HG03342 (cell line): ENCODE measurements at regions not wholly inside any gene's neighbourhood (a gene's known extent, or its start where the extent isn't known, plus 50 kb on each side); places are given as distances from the start of the nearest gene placed in this dataset.

ENCODE experiments used
- ATAC-seq: cut with Tn5 transposase; IDR thresholded peaks from one replicate; pipeline ENCODE4 v1.9.1; 2021; ENCODE audit warnings: mild to moderate bottlenecking, moderate library complexity; ENCODE audit not compliant: unreplicated experiment

GRCh38 chr7:13179775-13180523 is 492.5 kb downstream of the ARL4A start:
- ATAC-seq = no peak

GRCh38 chr7:13181216-13181615 is 493.8 kb downstream of the ARL4A start:
- ATAC-seq = no peak

GRCh38 chr7:13185139-13185538 is 497.7 kb downstream of the ARL4A start:
- no peak for ATAC-seq

DNA sequence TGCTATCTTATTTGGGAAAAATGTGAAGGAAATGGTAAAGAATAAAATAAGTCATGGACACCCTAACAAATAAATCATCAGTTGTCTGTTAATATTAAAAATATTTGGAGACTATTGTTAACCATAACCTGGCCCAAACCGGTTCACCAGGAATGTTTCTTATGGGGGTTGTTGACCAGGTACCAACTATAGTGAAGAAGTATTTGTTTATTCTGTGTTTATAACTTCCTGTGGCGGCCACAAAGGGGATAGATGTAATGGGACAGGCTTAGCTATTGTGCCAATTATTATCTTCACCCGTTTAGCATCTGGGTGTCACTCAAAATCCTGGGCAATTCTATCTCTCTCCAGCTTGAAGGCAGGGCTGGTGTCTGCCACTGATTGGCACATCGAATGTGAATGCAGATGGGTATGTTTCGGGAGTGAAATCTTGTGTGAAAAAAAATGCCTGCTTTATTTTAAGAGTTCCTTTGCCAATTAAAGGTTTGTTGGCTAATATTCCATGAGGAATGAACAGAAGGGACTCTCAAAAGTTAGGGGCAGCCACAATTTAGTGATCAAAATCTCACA is 500.9 kb downstream of the ARL4A start:
- no peak for ATAC-seq

DNA sequence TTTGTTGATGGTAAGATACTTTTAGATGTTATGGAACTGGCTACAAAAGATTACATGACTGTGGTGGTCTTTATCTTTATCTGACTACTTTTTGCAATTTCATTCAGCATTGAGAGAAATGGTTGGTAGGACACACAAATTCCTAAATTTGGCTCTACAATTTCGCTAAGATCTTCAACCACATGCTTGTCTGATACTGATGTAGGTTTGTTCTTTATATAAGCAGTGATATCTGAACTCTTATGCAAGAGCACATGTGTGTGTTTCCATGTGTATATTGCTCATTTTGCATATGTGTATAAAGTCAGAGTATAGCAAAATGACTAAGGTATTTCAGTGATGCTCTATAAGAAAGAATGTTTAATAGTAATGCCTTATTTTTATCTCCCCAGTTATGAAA is 501.5 kb downstream of the ARL4A start:
- no peak for ATAC-seq

- ATAC-seq = no peak
Observed at GRCh38 chr7:13189668-13190067, 502.2 kb downstream of the ARL4A start.

- no peak for ATAC-seq
Observed at GRCh38 chr7:13197501-13197900, 510.1 kb downstream of the ARL4A start.

- no peak for ATAC-seq
Observed at GRCh38 chr7:13198036-13198435, 510.6 kb downstream of the ARL4A start.

GRCh38 chr7:13198727-13199126 is 511.3 kb downstream of the ARL4A start:
- no peak for ATAC-seq

DNA sequence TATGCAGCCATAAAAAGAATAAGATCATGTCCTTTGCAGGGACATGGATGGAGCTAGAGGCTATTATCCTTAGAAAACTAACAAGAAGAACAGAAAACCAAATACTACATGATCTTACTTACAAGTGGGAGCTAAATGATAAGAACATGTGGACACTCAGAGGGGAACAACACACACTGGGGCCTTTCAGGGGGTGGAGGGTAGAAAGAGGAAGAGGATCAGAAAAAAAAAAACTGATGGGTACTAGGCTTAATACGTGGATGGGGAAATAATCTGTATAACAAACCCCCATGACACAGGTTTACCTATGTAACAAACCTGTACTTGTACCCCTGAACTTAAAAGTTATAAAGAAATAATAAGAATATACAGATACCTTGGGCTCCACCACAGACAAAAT is 514.2 kb downstream of the ARL4A start:
- ATAC-seq = no peak

GRCh38 chr7:13217768-13218167 is 530.3 kb downstream of the ARL4A start:
- no peak for ATAC-seq

DNA sequence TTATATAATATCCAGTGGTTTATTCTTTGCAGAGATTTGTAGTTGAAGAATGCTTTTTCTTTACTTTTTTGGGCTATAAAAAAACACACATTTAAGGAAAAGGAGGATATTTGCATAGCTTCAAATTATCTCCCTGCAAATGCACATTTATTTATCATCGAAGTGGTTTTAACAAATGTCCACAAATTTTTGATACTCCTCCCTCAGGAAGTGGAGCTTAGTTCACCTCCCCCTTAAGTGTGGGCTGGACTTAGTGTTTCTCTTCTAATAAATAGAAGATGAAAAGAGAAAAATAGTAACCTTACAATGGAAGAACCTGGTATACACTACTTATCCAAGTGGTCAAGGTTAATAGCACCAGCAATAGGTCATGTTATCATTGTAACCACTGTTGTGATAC is 537.6 kb downstream of the ARL4A start:
- no peak for ATAC-seq

DNA sequence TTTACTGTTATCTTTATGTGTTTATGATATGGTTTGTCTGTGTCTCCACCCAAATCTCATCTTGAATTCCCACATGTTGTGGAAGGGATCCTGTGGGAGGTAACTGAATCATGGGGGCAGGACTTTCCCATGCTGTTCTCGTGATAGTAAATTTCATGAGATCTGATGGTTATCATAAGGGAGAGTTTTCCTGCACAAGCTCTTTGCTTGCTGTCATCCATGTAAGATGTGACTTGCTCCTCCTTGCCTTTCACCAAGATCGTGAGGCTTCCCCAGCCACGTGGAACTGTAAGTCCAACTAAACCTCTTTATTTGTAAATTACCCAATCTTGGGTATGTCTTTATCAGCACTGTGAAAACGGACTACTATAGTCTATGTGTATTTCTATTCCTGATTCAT is 539.0 kb downstream of the ARL4A start:
- no peak for ATAC-seq

- no peak for ATAC-seq
Observed at GRCh38 chr7:13231216-13231615, 543.8 kb downstream of the ARL4A start.

GRCh38 chr7:13235436-13235835 is 548.0 kb downstream of the ARL4A start:
- ATAC-seq = no peak

- no peak for ATAC-seq
Observed at GRCh38 chr7:13236026-13236425, 548.6 kb downstream of the ARL4A start.

GRCh38 chr7:13240349-13240748 is 552.9 kb downstream of the ARL4A start:
- no peak for ATAC-seq

- ATAC-seq = no peak
Observed at GRCh38 chr7:13241416-13241815, 554.0 kb downstream of the ARL4A start.

GRCh38 chr7:13257661-13258060 is 570.2 kb downstream of the ARL4A start:
- ATAC-seq = no peak

GRCh38 chr7:13258386-13258785 is 571.0 kb downstream of the ARL4A start:
- ATAC-seq = no peak

- ATAC-seq = no peak
Observed at GRCh38 chr7:13259930-13260329, 572.5 kb downstream of the ARL4A start.

DNA sequence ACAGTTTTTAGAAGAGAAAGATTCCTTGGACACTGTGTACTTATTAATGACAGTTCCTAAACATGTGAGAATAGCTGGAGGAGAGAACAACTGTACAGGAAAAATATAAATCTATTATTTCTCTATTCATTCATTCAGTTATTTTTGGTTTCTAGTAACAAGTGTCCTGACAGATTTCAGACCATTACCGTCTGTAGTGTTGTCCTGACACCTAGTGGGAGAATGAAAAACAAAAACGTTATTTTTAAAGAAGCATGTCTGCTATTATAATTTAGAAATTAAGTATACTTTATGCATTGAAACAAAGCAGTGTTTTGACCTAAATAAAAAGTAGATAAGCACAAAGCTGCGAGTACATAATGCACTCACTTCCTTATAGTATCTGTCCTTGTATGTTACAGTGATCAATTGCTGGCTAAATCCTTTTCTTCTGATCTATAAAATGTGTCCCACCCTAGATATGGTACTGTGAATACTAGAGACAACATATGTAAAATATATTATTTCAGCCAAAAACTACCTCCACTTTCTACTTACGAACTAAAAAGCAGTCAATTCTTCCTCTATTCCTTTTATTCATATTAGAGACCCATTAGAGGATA is 575.6 kb downstream of the ARL4A start:
- no peak for ATAC-seq
